Esophagus muscularis mucosa (tissue), 3 donors: ENCODE measurements at regions not wholly inside any gene's neighbourhood (a gene's known extent, or its start where the extent isn't known, plus 50 kb on each side); places are given as distances from the start of the nearest gene placed in this dataset.

Experiments used
- POLR2A ChIP-seq: fragments of 450-650 bp; IDR thresholded peaks from one replicate; pipeline ENCODE4 v1.6.1; 2017; ENCODE audit warnings: antibody characterized with exemption, moderate library complexity, mild to moderate bottlenecking, low read depth
- TF ChIP-seq, protein P1 (sequence below), 3 experiments: fragments of 200-600 bp in 2 of 3; fragments of 450-650 bp in 1 of 3; sonication (generic) in 2 of 3; IDR thresholded peaks; one replicate each; pipeline ENCODE4 v1.5.1; 2017 to 2019; ENCODE audit warnings: antibody characterized with exemption in 3 of 3, mild to moderate bottlenecking in 2 of 3, moderate library complexity in 1 of 3

GRCh38 chr3:117799387-117799735 is 1089.8 kb downstream of the TUSC7 start:
- TF ChIP-seq, protein P1, sequence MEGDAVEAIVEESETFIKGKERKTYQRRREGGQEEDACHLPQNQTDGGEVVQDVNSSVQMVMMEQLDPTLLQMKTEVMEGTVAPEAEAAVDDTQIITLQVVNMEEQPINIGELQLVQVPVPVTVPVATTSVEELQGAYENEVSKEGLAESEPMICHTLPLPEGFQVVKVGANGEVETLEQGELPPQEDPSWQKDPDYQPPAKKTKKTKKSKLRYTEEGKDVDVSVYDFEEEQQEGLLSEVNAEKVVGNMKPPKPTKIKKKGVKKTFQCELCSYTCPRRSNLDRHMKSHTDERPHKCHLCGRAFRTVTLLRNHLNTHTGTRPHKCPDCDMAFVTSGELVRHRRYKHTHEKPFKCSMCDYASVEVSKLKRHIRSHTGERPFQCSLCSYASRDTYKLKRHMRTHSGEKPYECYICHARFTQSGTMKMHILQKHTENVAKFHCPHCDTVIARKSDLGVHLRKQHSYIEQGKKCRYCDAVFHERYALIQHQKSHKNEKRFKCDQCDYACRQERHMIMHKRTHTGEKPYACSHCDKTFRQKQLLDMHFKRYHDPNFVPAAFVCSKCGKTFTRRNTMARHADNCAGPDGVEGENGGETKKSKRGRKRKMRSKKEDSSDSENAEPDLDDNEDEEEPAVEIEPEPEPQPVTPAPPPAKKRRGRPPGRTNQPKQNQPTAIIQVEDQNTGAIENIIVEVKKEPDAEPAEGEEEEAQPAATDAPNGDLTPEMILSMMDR (IDR thresholded peaks at IDR 0.05) = no peak
- no peak for TF ChIP-seq POLR2A
